HG02884 (cell line): ENCODE measurements at regions not wholly inside any gene's neighbourhood (a gene's known extent, or its start where the extent isn't known, plus 50 kb on each side); places are given as distances from the start of the nearest gene placed in this dataset.

Source experiments
- ATAC-seq: cut with Tn5 transposase; IDR thresholded peaks from one replicate; pipeline ENCODE4 v1.9.1; 2021; ENCODE audit warnings: mild to moderate bottlenecking, moderate library complexity; ENCODE audit not compliant: unreplicated experiment

- no peak for ATAC-seq
Observed at GRCh38 chr4:20504146-20504545, 196.1 kb upstream of the PACRGL start.

DNA sequence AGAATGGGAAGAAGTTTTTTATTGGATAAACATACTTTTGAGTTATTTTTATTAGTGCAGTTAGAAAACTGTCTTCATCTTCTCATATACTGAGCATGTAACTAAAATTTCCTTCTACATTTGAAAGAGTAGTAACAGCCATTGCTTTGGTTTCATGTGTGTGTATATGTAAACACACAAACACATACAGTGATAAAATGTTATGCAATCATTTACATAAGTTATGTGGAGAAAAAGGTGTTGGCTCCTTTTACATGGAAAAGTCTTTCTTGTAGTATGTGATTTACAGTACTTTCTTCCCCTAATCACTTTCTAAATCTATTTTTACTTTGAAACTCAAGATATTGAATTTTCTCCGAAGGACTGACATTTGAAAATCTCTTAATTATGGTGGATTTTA, 194.3 kb upstream of the PACRGL start:
- ATAC-seq, result no peak

DNA sequence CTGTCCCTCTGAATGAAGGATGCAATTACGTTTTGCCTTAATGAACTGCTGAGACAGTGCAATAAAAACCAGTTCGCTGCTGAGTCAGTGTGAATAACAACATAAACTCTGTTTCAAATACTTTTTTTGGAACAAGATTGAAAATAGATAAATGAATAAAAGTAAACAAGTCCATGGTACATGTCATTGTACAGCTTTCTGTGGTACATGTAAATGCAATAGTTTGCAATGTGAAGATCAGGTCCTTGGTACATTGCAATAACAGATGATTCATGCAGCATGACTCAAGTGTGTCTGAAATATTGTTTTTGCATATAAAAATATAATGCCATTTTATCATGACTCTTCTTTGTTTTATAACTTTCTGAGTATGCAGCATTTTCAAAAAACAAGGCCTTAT, 193.4 kb upstream of the PACRGL start:
- no peak for ATAC-seq

- ATAC-seq, result no peak
Observed at GRCh38 chr4:20509315-20509714, 190.9 kb upstream of the PACRGL start.

DNA sequence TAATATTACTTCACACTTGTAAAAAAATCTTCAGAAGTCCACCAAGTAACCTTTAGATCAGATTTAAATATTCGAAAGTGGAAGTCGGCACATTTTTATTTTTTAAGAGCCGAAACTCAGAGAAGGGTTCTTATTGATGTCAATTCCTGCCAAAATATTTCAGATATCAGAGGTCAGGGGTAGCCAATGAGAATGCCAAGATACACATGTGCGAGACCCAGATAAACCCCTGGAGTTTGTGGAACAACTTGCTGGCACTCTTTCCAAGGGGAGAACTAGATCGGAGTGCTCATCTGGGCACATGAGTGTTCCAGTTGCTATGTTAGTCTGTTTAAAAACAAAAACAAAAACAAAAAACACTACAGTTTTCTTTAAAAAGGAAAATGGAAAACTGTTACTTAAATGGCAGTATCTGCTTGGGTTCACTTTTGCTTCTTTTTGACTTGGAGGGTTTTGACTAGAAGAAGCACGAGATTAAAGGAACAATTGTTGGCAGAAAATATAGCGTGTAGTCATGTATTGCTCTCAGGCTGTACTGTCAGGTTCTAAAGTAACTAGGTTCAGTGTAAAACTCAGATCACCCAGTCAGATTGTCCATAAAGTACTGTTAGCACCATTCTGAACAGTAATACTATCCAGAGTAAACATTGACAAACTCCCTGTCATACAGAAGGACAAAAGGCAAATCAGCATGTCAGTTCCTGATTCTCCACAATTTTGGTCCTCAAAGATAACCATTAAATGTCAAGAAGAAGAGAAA, 188.0 kb upstream of the PACRGL start:
- no peak for ATAC-seq

DNA sequence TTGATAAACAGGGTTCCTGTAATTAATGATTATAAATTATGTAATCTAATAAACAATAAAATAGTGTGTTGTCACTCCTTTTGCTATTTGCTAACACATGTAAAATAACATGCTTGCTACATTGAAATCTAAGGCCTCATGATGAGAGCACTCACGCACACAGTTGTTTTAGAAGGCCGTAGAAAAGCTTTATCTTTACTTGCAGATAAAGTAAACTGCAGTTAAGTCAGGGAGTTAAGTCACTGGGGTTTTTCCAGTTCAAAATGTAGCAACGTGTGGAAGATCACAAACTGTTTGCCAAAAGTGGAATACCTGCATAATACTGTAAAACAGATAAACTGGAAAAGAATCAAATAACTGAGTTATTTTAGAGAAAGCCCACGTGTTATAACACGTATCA, 187.3 kb upstream of the PACRGL start:
- ATAC-seq, result no peak

- no peak for ATAC-seq
Observed at GRCh38 chr4:20520901-20521300, 179.4 kb upstream of the PACRGL start.

DNA sequence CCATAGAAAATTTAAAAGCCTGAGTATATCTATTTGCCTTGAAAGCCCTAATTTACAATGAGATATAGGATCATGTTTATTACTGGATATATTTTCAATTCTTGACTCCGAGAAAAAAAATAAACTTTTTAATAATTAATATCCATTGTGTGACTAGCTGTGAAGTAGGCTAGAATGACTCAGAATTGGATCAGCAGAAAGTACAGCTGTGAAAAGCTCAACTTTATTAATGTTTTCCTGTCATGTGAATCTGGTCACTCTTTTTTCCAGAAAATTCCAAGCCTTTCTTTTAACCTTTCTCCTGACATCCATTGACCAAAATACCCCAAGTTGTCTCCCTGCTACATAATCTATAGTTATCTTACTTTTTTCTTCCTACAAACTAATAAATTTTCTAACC, 171.8 kb upstream of the PACRGL start:
- no peak for ATAC-seq

DNA sequence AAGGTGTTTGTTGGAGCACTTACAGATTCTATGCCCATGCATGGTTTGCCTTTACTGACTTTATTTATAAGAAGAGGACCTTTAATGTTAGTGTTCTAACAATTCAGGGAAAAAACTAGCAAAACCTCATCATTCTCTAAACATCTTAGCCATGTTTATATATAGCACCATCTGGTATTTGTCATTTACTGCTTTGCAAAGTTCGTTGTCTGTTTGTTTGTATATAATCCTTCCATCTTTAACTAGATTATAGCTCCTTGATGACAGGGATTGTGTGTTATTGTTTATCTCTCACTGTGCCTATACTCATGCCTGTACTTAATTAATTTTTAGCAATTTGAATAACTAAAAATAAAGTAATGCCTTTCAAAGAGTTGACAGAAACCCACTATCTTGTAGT, 170.6 kb upstream of the PACRGL start:
- no peak for ATAC-seq

DNA sequence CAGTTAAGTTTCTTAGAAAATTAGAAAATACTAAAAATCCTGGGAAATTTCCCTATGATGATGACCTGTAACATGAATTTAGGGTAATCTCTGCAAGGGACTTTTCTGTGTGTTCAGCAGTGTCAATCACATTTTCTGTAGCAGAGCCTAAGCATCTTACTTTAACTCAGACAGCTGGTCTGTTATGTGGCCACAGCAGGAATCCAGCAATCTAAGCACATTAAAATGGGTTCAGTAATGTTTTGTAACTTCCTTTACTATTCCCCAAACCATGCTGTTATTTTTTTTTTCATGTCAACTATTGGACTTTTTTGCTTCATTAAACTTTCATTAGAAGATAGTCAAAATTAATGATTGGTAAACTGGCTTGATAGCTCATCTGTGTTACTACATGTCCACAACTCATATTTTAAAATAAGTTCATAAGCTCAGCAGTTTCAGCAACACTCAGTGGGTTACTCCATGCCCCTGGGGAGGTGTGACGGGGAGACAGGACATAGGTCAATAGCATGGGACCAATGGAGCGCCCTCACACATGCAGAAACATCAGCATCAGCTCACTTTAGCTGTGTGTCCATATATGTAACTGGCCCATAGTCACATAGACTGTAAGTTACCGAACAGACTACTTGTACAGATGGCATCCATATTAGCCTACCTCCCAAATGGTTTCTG, 168.0 kb upstream of the PACRGL start:
- no peak for ATAC-seq

GRCh38 chr4:20532871-20533870, 167.1 kb upstream of the PACRGL start:
- no peak for ATAC-seq

DNA sequence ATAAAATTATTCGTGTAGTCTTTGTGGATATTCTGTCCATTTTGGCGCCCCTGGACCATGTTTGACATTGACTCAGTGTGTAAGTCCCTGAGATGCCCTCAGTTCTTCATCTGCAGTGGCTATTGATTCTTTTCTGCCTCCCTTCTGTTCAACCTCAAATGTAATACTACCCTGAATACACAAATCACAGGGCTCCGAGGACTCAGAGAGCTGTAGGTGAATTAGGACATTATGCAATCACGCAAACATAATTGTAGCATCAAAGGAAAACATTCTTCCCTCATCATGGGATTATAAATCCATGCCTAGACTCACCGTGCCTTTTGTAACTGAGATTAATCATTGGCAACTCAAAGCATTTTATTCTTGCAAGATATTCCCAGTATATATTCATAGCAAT, 161.4 kb upstream of the PACRGL start:
- ATAC-seq, result no peak

GRCh38 chr4:20543131-20543530, 157.1 kb upstream of the PACRGL start:
- ATAC-seq, result no peak

- no peak for ATAC-seq
Observed at GRCh38 chr4:20544645-20545044, 155.6 kb upstream of the PACRGL start.

GRCh38 chr4:20552004-20552403, 148.3 kb upstream of the PACRGL start:
- ATAC-seq, result no peak

DNA sequence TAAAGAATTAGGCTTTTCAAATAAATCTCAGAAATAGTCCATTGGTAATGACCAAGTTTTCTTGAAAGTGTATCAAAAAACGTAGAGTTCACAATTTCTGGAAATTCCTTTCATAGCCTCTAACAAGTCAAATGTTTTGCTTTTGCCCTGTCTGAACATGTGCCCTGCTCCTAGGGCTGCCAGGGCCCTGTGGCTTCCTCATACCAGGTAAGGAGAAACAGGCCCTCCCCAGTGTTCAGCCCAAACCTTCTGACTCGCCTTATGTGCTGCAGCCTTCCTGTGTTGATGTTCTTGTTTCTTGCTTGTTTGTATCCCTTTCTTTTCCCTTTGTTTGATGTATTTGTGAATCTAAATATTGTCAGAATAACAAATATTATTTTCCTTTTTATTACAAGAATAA, 146.1 kb upstream of the PACRGL start:
- no peak for ATAC-seq

DNA sequence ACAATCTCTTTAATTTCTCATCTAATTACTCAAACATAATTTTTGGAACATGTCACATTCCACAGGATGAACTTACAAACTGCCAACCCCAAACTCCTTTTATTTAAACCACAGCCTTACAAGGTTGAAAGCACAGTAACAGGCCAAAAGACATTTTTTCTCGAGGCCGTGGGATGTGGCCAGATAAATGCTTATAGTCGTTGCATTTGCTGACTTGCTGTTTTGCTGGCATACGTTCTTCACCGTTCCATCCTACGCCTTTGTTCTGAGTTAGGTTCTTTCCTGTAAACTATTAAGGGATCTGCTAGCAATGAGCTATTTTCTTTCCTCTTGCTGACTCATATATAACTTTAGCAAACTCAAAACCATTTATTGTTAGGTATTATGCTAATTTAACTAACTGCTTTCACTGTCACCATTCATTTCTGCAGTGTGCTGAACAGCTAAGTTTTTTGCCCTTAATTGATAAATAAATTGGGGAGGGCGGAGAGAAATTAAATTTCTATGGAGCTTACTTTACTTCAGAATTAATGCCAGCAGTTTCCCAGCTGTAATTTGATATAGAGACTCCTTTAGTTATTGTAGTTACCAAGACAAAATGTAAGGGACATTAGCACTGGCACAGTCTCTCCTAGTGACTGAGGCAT, 135.1 kb upstream of the PACRGL start:
- ATAC-seq, result no peak

GRCh38 chr4:20570981-20571715, 129.1 kb upstream of the PACRGL start:
- ATAC-seq, result no peak

- ATAC-seq, result no peak
Observed at GRCh38 chr4:20572976-20573375, 127.3 kb upstream of the PACRGL start.

DNA sequence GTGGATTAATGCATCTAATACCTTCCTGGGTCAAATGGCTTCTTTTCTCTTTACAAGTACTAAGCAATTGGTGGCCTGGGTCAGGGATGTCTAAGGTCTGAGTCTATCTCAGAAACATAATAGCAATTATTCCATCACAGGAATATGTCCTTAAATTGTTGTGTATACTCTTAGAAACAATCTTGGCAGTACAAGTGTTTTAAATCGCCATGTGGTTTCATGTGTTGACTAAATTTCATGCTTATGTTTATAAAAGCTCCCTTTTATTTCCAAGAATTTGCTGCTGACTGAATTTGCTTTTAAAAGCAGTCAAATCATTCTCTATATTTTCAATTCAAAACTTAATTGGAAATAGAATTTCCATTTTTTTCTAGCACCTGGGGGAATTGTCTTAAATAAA, 125.3 kb upstream of the PACRGL start:
- ATAC-seq, result no peak
